ENCODE measurements at regions not wholly inside any gene's neighbourhood (a gene's known extent, or its start where the extent isn't known, plus 50 kb on each side); places are given as distances from the start of the nearest gene placed in this dataset.

DNA sequence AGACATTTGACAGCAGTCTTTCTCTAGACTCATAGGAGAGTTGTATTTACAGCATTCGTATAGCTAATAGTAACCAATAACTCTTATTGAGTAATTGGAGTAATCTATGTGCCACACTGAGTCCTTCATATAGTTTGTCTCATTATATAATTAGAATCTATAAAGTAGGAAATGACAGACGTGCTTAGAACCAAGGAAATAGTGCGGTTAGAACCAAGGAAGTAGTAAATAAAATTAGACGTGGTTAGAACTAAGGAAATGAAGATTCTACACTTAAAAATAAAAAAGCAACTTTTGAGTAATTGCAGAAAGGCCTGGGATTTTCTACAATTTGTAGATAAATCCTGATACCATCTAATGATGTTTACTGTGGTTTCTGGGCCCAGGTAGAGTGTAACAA, 107.8 kb upstream of the TNFSF11 start (continued):
- TF ChIP-seq CTCF (IDR thresholded peaks at IDR 0.05; ENCODE audit: control extremely low read depth in 1 of 3, insufficient read depth in 1 of 3, low read depth in 1 of 3, low read length in 3 of 3): no peak

Data from H1 (cell line).